WI38 (cell line): ENCODE measurements at regions not wholly inside any gene's neighbourhood (a gene's known extent, or its start where the extent isn't known, plus 50 kb on each side); places are given as distances from the start of the nearest gene placed in this dataset.

Experiments used
- H3K4me3 ChIP-seq: 2 replicates; pipeline ENCODE4 v1.5.1; 2011; ENCODE audit warnings: low read depth, mild to moderate bottlenecking, control low read depth, low read length
- TF ChIP-seq, protein P1 (sequence below): IDR thresholded peaks from 2 replicates; pipeline ENCODE4 v1.5.1; 2012; ENCODE audit warnings: low read depth, mild to moderate bottlenecking, control low read depth, low read length

DNA sequence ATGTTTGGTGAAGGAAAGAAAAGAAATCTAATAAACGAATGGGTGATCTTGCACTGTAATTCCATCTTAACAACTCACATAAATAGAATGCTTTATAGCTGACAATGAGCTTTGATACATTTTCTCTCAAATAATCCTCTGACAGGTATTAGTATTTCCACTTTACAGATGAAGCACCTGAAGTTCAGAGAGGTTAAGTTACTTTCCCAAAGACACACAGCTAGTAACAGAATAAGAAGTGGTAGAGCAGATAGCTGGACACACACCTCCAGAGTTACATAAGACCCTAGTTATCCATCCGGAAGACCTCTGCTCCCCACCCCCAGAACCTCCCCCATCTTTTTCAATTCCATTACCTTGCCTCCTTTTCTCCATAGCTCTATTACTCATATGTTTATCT, 213.3 kb upstream of the ZC3H12A start:
- no peak overlapping the region for H3K4me3 ChIP-seq
- TF ChIP-seq, protein P1, sequence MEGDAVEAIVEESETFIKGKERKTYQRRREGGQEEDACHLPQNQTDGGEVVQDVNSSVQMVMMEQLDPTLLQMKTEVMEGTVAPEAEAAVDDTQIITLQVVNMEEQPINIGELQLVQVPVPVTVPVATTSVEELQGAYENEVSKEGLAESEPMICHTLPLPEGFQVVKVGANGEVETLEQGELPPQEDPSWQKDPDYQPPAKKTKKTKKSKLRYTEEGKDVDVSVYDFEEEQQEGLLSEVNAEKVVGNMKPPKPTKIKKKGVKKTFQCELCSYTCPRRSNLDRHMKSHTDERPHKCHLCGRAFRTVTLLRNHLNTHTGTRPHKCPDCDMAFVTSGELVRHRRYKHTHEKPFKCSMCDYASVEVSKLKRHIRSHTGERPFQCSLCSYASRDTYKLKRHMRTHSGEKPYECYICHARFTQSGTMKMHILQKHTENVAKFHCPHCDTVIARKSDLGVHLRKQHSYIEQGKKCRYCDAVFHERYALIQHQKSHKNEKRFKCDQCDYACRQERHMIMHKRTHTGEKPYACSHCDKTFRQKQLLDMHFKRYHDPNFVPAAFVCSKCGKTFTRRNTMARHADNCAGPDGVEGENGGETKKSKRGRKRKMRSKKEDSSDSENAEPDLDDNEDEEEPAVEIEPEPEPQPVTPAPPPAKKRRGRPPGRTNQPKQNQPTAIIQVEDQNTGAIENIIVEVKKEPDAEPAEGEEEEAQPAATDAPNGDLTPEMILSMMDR = no peak

GRCh38 chr1:37262439-37263170, 211.8 kb upstream of the ZC3H12A start:
- TF ChIP-seq, protein P1 = no peak
- no peak overlapping the region for H3K4me3 ChIP-seq

DNA sequence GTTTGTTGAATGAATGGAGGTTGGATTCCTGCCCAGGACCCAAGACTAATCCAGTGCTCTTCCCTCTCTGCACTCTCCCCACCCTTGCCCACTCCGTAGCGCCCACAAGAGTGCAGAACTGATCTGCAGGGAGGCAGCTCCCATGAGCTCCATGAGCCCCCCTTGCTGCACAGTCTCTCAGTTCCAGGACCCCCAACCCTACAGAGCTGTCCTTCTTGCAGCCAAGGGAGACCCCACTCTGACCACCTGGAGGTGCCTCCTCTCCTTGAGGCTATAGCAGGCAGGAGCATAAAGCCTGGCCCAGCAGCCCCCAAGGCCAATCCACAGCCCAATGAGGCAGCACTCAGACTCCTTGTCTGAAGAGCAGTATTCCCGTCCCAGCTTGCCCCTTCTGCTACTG, 209.2 kb upstream of the ZC3H12A start:
- TF ChIP-seq, protein P1 = no peak
- no peak overlapping the region for H3K4me3 ChIP-seq

DNA sequence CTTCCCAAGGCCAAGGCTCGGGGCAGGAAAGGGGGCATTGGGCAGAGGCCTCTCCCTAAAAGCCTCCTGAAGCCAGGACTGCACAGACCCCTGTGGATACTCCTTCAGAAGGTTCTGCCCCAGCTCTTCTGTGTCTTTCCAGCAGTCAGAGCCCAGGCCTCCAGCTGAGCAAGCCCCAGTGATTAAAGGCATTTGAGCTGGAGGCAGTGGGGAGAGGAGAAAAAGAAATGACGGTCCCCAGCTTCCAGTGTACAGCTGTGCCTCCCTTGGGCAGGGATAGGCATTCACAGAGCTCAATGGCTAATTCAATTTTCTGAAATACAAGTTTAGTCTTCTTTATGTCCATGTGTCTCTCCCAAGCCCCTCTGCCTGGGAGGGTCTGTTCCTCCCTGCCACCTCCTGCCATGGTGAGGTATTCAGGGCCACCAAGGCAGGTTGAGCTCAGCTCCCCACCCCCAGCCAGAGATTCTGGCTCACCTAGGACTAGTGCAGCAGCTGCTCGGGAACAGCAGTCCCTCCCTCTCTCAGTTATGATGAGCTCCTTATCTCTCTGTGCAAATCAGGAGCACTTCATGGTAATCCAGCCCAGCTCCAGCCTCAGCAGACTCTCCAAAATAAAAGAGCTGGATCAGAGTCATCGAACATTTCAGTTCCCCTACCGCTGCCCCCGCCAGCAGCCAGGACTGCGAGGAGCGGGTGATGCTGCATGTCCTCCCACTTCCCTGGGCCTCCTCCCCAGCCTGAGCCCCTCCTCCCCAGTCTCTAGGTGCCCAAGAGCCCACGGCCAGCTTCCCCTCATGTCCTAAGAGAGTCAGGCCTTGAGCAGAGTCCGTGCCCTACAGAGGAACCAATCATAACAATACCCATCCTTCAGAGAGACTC, 208.4 kb upstream of the ZC3H12A start:
- TF ChIP-seq, protein P1 = no peak
- no peak overlapping the region for H3K4me3 ChIP-seq

DNA sequence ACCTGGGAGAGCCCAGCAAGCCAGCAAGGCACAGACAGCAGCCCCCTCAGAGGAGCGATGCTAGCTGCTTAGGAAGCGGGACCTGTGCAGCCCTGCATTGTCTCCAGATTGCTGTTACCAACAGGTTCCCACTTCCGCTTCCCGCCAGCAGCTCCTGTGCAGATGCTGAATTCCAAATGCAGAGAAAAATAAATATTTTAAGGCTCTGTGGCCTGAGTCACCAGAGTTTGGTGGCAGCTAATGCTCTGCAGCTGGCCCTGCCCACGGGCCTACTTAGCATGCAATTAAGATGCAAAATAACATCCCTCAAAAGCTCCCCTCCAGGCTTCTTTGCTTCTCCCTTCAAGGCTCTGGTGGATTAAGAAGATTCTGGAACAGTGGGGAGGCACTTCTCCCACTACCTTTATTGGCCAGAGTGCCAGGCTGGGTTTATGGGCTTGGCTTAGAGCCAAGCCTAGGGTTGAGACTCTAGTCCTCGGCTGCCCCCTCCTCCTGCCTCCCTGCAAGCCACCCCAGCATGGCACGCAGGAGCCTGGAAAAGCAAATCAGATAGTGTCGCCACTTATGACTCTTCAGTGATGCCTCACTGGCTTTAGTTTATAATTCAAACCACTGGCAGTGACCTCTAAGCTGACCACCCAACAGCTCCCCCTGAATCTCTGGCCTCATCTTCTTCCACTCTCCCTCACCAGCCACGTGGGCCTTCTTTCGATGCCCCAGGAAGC, 207.1 kb upstream of the ZC3H12A start:
- TF ChIP-seq, protein P1 = no peak

GRCh38 chr1:37270639-37271038, 203.7 kb upstream of the ZC3H12A start:
- H3K4me3 ChIP-seq = no peak overlapping the region
- TF ChIP-seq, protein P1 = no peak

More for the DNA sequence above, 207.1 kb upstream of the ZC3H12A start:
- no peak overlapping the region for H3K4me3 ChIP-seq

DNA sequence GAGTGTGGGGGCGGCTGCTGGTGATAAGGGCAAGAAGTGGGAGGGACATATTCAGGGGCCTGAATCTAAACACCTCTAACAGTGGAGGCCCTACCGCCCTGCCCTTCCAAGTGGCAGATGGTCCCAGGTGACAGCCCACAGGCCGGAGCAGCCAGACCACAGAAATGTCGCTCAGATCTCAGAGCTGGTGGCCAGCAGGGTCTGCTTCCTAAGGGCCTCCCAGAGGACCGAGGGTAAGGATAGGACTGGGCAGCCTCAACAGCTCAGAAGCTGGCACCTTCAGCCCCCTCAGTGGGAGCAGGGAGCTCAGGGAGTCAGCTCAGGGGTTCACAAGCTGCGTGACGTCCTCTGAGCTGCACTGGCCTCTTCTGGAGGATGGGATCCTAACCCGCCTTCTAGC, 201.8 kb upstream of the ZC3H12A start:
- TF ChIP-seq, protein P1 = no peak
- no peak overlapping the region for H3K4me3 ChIP-seq
